ENCODE measurements at regions not wholly inside any gene's neighbourhood (a gene's known extent, or its start where the extent isn't known, plus 50 kb on each side); places are given as distances from the start of the nearest gene placed in this dataset.

GRCh38 chr1:212518188-212519054, 85.7 kb downstream of the NENF start:
- Histone ChIP-seq H3K4me1 (ENCODE audit: low read depth) (no peaks in the 10 kb centered on the region), H3K4me3 (no peak overlapping the region), H3K27me3 (peaks cover 15% of the 10 kb centered on the region), H3K9me3 (ENCODE audit: low read depth) (no peaks in the 10 kb centered on the region), H3K27ac (no peak overlapping the region), H3K36me3 (no peaks in the 10 kb centered on the region)
- TF ChIP-seq, protein P1, sequence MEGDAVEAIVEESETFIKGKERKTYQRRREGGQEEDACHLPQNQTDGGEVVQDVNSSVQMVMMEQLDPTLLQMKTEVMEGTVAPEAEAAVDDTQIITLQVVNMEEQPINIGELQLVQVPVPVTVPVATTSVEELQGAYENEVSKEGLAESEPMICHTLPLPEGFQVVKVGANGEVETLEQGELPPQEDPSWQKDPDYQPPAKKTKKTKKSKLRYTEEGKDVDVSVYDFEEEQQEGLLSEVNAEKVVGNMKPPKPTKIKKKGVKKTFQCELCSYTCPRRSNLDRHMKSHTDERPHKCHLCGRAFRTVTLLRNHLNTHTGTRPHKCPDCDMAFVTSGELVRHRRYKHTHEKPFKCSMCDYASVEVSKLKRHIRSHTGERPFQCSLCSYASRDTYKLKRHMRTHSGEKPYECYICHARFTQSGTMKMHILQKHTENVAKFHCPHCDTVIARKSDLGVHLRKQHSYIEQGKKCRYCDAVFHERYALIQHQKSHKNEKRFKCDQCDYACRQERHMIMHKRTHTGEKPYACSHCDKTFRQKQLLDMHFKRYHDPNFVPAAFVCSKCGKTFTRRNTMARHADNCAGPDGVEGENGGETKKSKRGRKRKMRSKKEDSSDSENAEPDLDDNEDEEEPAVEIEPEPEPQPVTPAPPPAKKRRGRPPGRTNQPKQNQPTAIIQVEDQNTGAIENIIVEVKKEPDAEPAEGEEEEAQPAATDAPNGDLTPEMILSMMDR (IDR thresholded peaks at IDR 0.05; ENCODE audit: low read depth, low read length): no peak
- DNase-seq (ENCODE audit: low read depth in 1 of 2, low spot score in 1 of 2): peak in 1 of 2 donors; percentile 79

DNA sequence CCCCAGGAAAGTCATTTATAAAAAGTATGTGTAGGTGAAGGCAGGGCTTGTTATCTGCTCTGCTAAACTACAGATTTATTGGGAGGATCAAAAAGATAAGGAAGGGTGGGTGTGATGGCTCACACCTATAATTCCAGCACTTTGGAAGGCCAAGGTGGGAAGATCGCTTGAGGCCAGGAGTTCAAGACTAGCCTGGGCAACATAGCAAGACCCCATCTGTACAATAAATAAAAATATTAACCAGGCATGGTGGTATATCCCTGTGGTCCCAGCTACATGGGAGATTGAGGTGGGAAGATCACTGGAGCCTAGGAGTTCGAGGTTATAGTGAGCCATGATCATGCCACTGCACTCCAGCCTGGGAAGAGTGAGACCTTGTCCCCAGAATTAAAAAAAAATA, 86.4 kb downstream of the NENF start:
- TF ChIP-seq, protein P1 (IDR thresholded peaks at IDR 0.05; ENCODE audit: low read depth, low read length): no peak
- no peaks in the 10 kb centered on the region for H3K4me1 ChIP-seq (ENCODE audit: low read depth)
- DNase-seq (ENCODE audit: low read depth in 1 of 2, low spot score in 1 of 2): no peak
- H3K9me3 ChIP-seq (ENCODE audit: low read depth): no peaks in the 10 kb centered on the region
- no peaks in the 10 kb centered on the region for H3K36me3 ChIP-seq
- peaks cover 15% of the 10 kb centered on the region for H3K27me3 ChIP-seq
- no peak overlapping the region for H3K27ac ChIP-seq
- H3K4me3 ChIP-seq: no peak overlapping the region

DNA sequence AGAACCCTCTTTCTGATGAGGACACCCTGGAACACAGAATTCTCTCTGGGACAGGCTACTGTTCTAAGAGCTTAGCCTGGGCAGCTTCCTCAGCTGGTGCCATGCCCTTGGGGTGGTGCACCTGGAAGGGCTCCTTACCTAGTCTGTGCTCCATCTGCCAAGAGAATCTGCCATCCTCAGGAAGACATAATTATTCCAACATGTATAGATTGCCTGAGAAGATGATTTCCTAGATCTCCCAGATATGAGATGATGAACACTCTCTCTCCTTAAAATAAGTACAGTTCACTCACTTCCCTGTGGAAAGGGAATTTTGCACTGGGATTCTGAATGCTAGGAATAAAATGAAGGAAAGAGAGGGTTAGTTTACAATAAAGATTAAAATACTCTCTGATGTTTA, 87.6 kb downstream of the NENF start:
- TF ChIP-seq, protein P1 (IDR thresholded peaks at IDR 0.05; ENCODE audit: low read depth, low read length): no peak
- Histone ChIP-seq H3K36me3 (no peaks in the 10 kb centered on the region), H3K4me1 (ENCODE audit: low read depth) (no peaks in the 10 kb centered on the region), H3K4me3 (no peak overlapping the region), H3K27me3 (peaks cover 7% of the 10 kb centered on the region), H3K27ac (no peak overlapping the region), H3K9me3 (ENCODE audit: low read depth) (no peaks in the 10 kb centered on the region)
- no peak for DNase-seq (ENCODE audit: low read depth in 1 of 2, low spot score in 1 of 2)

GRCh38 chr1:212520746-212521145, 87.8 kb upstream of the ATF3 start:
- TF ChIP-seq, protein P1 (IDR thresholded peaks at IDR 0.05; ENCODE audit: low read depth, low read length): no peak
- no peak overlapping the region for H3K27ac ChIP-seq
- H3K4me3 ChIP-seq: no peak overlapping the region
- no peaks in the 10 kb centered on the region for H3K9me3 ChIP-seq (ENCODE audit: low read depth)
- H3K36me3 ChIP-seq: no peaks in the 10 kb centered on the region
- no peak for DNase-seq (ENCODE audit: low read depth in 1 of 2, low spot score in 1 of 2)
- no peaks in the 10 kb centered on the region for H3K4me1 ChIP-seq (ENCODE audit: low read depth)
- H3K27me3 ChIP-seq: peaks cover 3% of the 10 kb centered on the region

DNA sequence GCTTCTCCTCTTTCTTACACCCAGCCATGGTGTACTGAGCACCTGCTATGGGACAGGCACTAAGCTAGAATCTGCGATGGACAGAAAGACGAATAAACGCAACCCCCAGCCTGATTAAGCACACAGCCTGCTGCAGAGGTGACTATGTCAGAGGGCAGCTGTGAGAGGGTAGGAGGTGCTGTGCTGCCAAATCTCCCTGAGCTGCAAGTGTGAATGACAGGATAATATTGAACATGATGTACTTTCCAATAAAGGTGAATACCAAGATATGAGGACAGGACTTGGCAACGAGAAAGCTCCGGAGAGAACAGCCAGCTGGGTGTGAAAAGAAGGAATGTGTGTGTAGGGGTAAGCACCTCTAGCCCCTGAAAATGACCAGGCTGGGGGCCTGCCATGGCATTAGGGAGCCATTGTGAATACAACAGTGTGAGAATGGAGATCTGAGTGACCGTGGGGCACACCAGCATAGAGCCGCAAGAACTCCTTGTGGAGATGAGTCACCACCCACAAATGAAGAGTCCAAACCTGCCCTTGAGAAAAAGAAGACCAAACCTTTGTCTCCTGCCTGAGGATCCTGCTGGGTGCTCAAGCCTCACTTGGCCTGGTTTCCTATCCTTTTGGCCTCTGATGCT, 83.0 kb upstream of the ATF3 start:
- no peaks in the 10 kb centered on the region for H3K4me1 ChIP-seq (ENCODE audit: low read depth)
- no peak overlapping the region for H3K4me3 ChIP-seq
- H3K36me3 ChIP-seq: no peaks in the 10 kb centered on the region
- no peaks in the 10 kb centered on the region for H3K27me3 ChIP-seq
- no peak overlapping the region for H3K27ac ChIP-seq
- no peak for DNase-seq (ENCODE audit: low read depth in 1 of 2, low spot score in 1 of 2)
- no peaks in the 10 kb centered on the region for H3K9me3 ChIP-seq (ENCODE audit: low read depth)
- TF ChIP-seq, protein P1 (IDR thresholded peaks at IDR 0.05; ENCODE audit: low read depth, low read length): no peak

All from cardiac muscle cell (in vitro differentiated cells and primary cell).